Keratinocyte (primary cell): ENCODE measurements at regions not wholly inside any gene's neighbourhood (a gene's known extent, or its start where the extent isn't known, plus 50 kb on each side); places are given as distances from the start of the nearest gene placed in this dataset.

ENCODE experiments used
- EZH2 ChIP-seq: IDR thresholded peaks from one replicate; pipeline ENCODE4 v1.6.1; 2012; ENCODE audit warnings: inconsistent platforms, mild to moderate bottlenecking, low read length, moderate library complexity
- TF ChIP-seq, protein P1 (sequence below), 3 experiments: IDR thresholded peaks in 1 of 3; conservative IDR thresholded peaks in 1 of 3; optimal IDR thresholded peaks in 1 of 3; 2 replicates in 2 of 3; 3 replicates in 1 of 3; pipeline versions ENCODE3 to v1.5.1; 2011; ENCODE audit warnings: low read length in 3 of 3, mild to moderate bottlenecking in 3 of 3, moderate library complexity in 2 of 3, control low read depth in 1 of 3, inconsistent platforms in 1 of 3; ENCODE audit not compliant: insufficient read depth in 2 of 3; ENCODE audit errors: extremely low read depth in 1 of 3

- TF ChIP-seq, protein P1, sequence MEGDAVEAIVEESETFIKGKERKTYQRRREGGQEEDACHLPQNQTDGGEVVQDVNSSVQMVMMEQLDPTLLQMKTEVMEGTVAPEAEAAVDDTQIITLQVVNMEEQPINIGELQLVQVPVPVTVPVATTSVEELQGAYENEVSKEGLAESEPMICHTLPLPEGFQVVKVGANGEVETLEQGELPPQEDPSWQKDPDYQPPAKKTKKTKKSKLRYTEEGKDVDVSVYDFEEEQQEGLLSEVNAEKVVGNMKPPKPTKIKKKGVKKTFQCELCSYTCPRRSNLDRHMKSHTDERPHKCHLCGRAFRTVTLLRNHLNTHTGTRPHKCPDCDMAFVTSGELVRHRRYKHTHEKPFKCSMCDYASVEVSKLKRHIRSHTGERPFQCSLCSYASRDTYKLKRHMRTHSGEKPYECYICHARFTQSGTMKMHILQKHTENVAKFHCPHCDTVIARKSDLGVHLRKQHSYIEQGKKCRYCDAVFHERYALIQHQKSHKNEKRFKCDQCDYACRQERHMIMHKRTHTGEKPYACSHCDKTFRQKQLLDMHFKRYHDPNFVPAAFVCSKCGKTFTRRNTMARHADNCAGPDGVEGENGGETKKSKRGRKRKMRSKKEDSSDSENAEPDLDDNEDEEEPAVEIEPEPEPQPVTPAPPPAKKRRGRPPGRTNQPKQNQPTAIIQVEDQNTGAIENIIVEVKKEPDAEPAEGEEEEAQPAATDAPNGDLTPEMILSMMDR (optimal IDR thresholded peaks at IDR 0.05 in 1 of 3, IDR thresholded peaks at IDR 0.05 in 1 of 3, conservative IDR thresholded peaks at IDR 0.05 in 1 of 3; ENCODE audit: extremely low read depth in 1 of 3, insufficient read depth in 2 of 3, low read length in 3 of 3) = peak in 1 of 3 experiments; percentile 3
- TF ChIP-seq EZH2 = no peak
Measured at GRCh38 chr21:16082038-16082816, 352.4 kb downstream of the USP25 start.
